ENCODE measurements at regions not wholly inside any gene's neighbourhood (a gene's known extent, or its start where the extent isn't known, plus 50 kb on each side); places are given as distances from the start of the nearest gene placed in this dataset.
A peak's percentile ranks its signal among the peaks of the same experiment; 100 is the strongest.
"Not testable (repeated sequence)": the region's sequence is repeated elsewhere in the genome, so short reads cannot be mapped to it uniquely, and the experiment has no call there.

GRCh38 chr6:80605165-80605989 is 498.9 kb downstream of the BCKDHB start:
- no peak for DNase-seq (ENCODE audit: low spot score)
- TF ChIP-seq, protein P1, sequence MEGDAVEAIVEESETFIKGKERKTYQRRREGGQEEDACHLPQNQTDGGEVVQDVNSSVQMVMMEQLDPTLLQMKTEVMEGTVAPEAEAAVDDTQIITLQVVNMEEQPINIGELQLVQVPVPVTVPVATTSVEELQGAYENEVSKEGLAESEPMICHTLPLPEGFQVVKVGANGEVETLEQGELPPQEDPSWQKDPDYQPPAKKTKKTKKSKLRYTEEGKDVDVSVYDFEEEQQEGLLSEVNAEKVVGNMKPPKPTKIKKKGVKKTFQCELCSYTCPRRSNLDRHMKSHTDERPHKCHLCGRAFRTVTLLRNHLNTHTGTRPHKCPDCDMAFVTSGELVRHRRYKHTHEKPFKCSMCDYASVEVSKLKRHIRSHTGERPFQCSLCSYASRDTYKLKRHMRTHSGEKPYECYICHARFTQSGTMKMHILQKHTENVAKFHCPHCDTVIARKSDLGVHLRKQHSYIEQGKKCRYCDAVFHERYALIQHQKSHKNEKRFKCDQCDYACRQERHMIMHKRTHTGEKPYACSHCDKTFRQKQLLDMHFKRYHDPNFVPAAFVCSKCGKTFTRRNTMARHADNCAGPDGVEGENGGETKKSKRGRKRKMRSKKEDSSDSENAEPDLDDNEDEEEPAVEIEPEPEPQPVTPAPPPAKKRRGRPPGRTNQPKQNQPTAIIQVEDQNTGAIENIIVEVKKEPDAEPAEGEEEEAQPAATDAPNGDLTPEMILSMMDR (IDR thresholded peaks at IDR 0.05): peak; percentile 38
- Histone ChIP-seq H3K27ac (no peak overlapping the region), H3K4me3 (no peak overlapping the region)

GRCh38 chr6:80603679-80604078 is 497.2 kb downstream of the BCKDHB start:
- no peak for DNase-seq (ENCODE audit: low spot score)
- TF ChIP-seq, protein P1 (IDR thresholded peaks at IDR 0.05): no peak
- Histone ChIP-seq H3K4me3 (no peak overlapping the region), H3K27ac (no peak overlapping the region)

DNA sequence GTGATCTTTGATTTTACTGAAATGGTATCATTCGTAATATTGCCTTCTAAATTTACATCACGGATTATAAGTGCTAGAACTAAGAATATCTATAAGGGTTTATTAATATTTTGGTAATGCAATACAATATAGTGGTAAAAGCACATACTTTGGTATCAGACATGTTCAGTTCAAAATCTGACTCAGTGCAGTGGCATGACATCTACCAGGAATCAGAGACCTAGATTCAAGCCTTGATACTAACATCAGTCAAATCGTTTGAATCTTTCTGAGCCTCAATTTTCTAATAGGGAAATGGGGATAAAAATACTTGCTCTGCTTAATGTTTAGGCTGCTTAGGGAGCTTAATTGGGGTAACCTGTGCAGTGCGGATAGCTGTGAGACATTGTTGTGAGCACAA is 488.0 kb downstream of the BCKDHB start:
- TF ChIP-seq, protein P1 (IDR thresholded peaks at IDR 0.05): no peak
- H3K27ac ChIP-seq: no peak overlapping the region
- DNase-seq (ENCODE audit: low spot score): no peak
- no peak overlapping the region for H3K4me3 ChIP-seq

GRCh38 chr6:80592436-80592835 is 486.0 kb downstream of the BCKDHB start:
- no peak overlapping the region for H3K4me3 ChIP-seq
- TF ChIP-seq, protein P1 (IDR thresholded peaks at IDR 0.05): no peak
- no peak overlapping the region for H3K27ac ChIP-seq
- no peak for DNase-seq (ENCODE audit: low spot score)

GRCh38 chr6:80586242-80586641 is 479.8 kb downstream of the BCKDHB start:
- H3K4me3 ChIP-seq: no peak overlapping the region
- TF ChIP-seq, protein P1 (IDR thresholded peaks at IDR 0.05): no peak
- no peak for DNase-seq (ENCODE audit: low spot score)
- no peak overlapping the region for H3K27ac ChIP-seq

- TF ChIP-seq, protein P1 (IDR thresholded peaks at IDR 0.05): no peak
- DNase-seq (ENCODE audit: low spot score): no peak
- Histone ChIP-seq H3K27ac (no peak overlapping the region), H3K4me3 (no peak overlapping the region)
These were observed 473.0 kb downstream of the BCKDHB start for GRCh38 chr6:80579391-80580023.

- not testable (repeated sequence) for H3K4me3 ChIP-seq; DNase-seq (ENCODE audit: low spot score); H3K27ac ChIP-seq
These were observed 466.8 kb downstream of the BCKDHB start for GRCh38 chr6:80573320-80573719.
